ENCODE measurements at regions not wholly inside any gene's neighbourhood (a gene's known extent, or its start where the extent isn't known, plus 50 kb on each side); places are given as distances from the start of the nearest gene placed in this dataset.

DNA sequence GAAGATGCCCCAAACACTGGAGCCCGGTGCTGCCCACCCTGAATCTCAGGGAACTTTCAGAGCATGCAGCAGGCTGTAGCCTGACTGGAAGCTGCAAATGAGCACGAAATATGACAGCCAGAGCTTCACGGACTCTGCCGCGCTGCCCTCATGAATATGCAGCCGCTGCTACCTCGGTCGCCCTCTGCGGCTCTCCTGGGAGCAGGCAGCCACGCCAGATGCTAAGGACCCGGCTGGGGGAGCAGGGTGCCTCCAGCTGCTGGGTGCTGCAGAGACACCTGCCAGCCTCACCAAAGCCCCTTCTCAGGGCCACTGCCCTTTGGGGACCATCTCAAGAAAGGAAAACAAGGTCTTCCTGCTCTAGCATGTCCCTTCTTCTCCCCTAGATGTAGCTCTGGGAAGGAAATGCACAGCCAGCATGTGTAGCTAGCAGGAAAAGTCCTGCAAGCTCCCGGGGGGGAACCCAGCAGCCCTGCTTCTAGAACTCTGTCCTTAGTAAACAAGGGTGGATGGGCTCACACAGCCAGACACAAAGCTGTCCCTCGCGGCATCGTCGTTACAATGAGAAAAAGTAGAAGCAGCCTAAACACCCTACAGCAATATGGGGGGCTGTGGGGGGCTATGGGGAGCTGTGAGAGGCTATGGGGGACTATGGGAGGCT lies 56.8 kb upstream of the OLFM1 start:
- H3K36me3 ChIP-seq (ENCODE audit: control insufficient read depth in 2 of 2, insufficient read depth in 2 of 2, low read length in 1 of 2) = no peaks in the 10 kb centered on the region
- 66% methylated on average over 16 of the region's 16 CpGs for WGBS
- H3K4me3 ChIP-seq (ENCODE audit: low read length in 2 of 2) = no peak overlapping the region
- H3K27me3 ChIP-seq (ENCODE audit: control insufficient read depth in 2 of 2, insufficient read depth in 1 of 2, low read length in 1 of 2) = no peaks in the 10 kb centered on the region
- no peaks in the 10 kb centered on the region for H3K4me1 ChIP-seq (ENCODE audit: control insufficient read depth in 2 of 2, insufficient read depth in 2 of 2, low read length in 2 of 2)
- H3K27ac ChIP-seq (ENCODE audit: low read depth in 1 of 2, low read length in 1 of 2) = no peak overlapping the region
- no peaks in the 10 kb centered on the region for H3K9me3 ChIP-seq (ENCODE audit: control insufficient read depth in 2 of 2, insufficient read depth in 1 of 2, low read length in 1 of 2)
- DNase-seq (ENCODE audit: low read depth in 6 of 9, low spot score in 9 of 9) = no peak

DNA sequence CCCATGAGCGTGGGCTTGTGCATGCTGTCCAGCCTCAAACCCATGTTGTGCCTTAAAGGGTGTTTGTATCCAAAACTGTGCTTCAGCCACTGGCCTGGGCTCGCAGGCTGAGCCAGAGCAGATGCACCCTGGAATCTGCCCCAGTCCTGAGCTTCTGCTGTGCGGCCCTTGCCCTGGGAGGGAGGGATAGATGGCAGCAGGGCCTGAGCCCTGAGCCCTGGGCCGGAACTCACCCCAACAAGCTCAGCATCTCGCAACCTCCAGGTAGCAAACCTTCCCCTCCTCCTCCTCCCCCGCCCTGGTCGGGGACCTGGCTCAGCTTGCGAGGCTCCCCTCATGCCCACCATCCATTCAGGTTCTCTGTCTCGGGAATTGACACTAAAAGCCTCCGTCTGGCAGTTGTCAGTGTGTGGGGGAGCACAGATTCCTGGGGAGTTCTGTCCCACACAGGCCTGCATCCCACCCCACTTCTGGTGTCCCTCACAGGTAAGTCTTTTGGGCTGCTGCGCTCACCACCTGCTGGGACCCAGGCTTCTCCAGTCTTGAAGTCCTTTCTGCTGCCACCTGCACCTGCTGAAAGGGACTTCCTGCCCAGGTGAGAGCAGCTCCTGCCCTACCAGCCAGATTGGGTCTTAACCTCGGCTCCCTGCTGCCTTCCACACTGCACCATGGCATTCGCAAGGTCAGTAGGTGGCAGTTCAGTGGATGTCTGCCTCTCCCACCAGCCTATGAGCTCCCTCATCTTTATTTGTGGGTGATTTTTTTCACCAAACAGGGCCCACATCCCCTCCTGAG lies 55.2 kb upstream of the OLFM1 start:
- no peak for DNase-seq (ENCODE audit: low read depth in 6 of 9, low spot score in 9 of 9)
- 88% methylated on average over 13 of the region's 13 CpGs for WGBS
- Histone ChIP-seq H3K9me3 (ENCODE audit: control insufficient read depth in 2 of 2, insufficient read depth in 1 of 2, low read length in 1 of 2) (no peaks in the 10 kb centered on the region), H3K4me3 (ENCODE audit: low read length in 2 of 2) (no peak overlapping the region), H3K36me3 (ENCODE audit: control insufficient read depth in 2 of 2, insufficient read depth in 2 of 2, low read length in 1 of 2) (no peaks in the 10 kb centered on the region), H3K27me3 (ENCODE audit: control insufficient read depth in 2 of 2, insufficient read depth in 1 of 2, low read length in 1 of 2) (no peaks in the 10 kb centered on the region), H3K27ac (ENCODE audit: low read depth in 1 of 2, low read length in 1 of 2) (no peak overlapping the region), H3K4me1 (ENCODE audit: control insufficient read depth in 2 of 2, insufficient read depth in 2 of 2, low read length in 2 of 2) (no peaks in the 10 kb centered on the region)

- Histone ChIP-seq H3K9me3 (ENCODE audit: control insufficient read depth in 2 of 2, insufficient read depth in 1 of 2, low read length in 1 of 2) (no peaks in the 10 kb centered on the region), H3K4me1 (ENCODE audit: control insufficient read depth in 2 of 2, insufficient read depth in 2 of 2, low read length in 2 of 2) (no peaks in the 10 kb centered on the region), H3K4me3 (ENCODE audit: low read length in 2 of 2) (no peak overlapping the region), H3K27me3 (ENCODE audit: control insufficient read depth in 2 of 2, insufficient read depth in 1 of 2, low read length in 1 of 2) (no peaks in the 10 kb centered on the region), H3K36me3 (ENCODE audit: control insufficient read depth in 2 of 2, insufficient read depth in 2 of 2, low read length in 1 of 2) (no peaks in the 10 kb centered on the region), H3K27ac (ENCODE audit: low read depth in 1 of 2, low read length in 1 of 2) (no peak overlapping the region)
- DNase-seq (ENCODE audit: low read depth in 6 of 9, low spot score in 9 of 9) = no peak
- 93% methylated on average over 22 of the region's 22 CpGs for WGBS
Measured at GRCh38 chr9:135032868-135033460, 54.5 kb upstream of the OLFM1 start.

DNA sequence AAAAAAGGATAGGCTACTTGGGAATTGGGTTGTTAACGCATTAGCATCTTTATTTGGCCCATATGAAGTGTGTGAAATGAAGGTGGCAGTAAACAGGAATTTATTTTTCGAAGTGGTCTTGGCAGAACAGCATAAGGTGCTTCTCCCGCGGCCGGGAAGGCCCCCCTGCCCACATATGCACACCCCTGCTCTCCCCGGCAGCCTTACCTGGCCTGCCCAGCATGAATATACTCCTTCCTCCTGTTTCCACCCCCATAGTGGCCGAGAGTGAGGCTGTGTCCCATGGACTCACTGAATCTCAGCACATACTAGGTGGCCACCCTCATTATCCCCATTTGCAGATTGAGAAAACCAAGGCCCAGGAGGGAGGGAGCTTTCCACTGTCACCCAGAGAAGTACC lies 54.0 kb upstream of the OLFM1 start:
- no peak overlapping the region for H3K27ac ChIP-seq (ENCODE audit: low read depth in 1 of 2, low read length in 1 of 2)
- no peaks in the 10 kb centered on the region for H3K27me3 ChIP-seq (ENCODE audit: control insufficient read depth in 2 of 2, insufficient read depth in 1 of 2, low read length in 1 of 2)
- H3K4me3 ChIP-seq (ENCODE audit: low read length in 2 of 2) = no peak overlapping the region
- no peaks in the 10 kb centered on the region for H3K36me3 ChIP-seq (ENCODE audit: control insufficient read depth in 2 of 2, insufficient read depth in 2 of 2, low read length in 1 of 2)
- 84% methylated on average over 7 of the region's 7 CpGs for WGBS
- no peaks in the 10 kb centered on the region for H3K9me3 ChIP-seq (ENCODE audit: control insufficient read depth in 2 of 2, insufficient read depth in 1 of 2, low read length in 1 of 2)
- no peak for DNase-seq (ENCODE audit: low read depth in 6 of 9, low spot score in 9 of 9)
- H3K4me1 ChIP-seq (ENCODE audit: control insufficient read depth in 2 of 2, insufficient read depth in 2 of 2, low read length in 2 of 2) = no peaks in the 10 kb centered on the region

DNA sequence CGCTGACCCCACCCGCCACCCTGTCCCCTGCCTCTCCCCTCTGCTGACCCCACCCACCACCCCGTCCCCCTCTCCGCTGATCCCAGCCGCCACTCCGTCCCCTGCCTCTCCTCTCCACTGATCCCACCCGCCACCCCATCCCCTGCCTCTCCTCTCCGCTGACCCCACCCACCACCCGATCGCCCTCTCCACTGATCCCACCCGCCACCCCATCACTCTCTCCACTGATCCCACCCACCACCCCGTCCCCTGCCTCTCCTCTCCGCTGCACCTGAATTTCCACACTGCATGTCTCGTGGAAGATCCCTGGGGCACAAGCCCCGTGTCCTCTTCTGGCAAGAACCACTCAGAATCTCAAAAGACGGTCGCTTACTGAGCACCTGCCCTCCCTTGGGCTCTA lies 53.4 kb upstream of the OLFM1 start:
- H3K9me3 ChIP-seq (ENCODE audit: control insufficient read depth in 2 of 2, insufficient read depth in 1 of 2, low read length in 1 of 2) = no peaks in the 10 kb centered on the region
- H3K4me3 ChIP-seq (ENCODE audit: low read length in 2 of 2) = no peak overlapping the region
- DNase-seq (ENCODE audit: low read depth in 6 of 9, low spot score in 9 of 9) = no peak
- H3K27me3 ChIP-seq (ENCODE audit: control insufficient read depth in 2 of 2, insufficient read depth in 1 of 2, low read length in 1 of 2) = no peaks in the 10 kb centered on the region
- no peaks in the 10 kb centered on the region for H3K36me3 ChIP-seq (ENCODE audit: control insufficient read depth in 2 of 2, insufficient read depth in 2 of 2, low read length in 1 of 2)
- no peaks in the 10 kb centered on the region for H3K4me1 ChIP-seq (ENCODE audit: control insufficient read depth in 2 of 2, insufficient read depth in 2 of 2, low read length in 2 of 2)
- H3K27ac ChIP-seq (ENCODE audit: low read depth in 1 of 2, low read length in 1 of 2) = no peak overlapping the region
- WGBS = 90% methylated on average over 17 of the region's 17 CpGs

DNA sequence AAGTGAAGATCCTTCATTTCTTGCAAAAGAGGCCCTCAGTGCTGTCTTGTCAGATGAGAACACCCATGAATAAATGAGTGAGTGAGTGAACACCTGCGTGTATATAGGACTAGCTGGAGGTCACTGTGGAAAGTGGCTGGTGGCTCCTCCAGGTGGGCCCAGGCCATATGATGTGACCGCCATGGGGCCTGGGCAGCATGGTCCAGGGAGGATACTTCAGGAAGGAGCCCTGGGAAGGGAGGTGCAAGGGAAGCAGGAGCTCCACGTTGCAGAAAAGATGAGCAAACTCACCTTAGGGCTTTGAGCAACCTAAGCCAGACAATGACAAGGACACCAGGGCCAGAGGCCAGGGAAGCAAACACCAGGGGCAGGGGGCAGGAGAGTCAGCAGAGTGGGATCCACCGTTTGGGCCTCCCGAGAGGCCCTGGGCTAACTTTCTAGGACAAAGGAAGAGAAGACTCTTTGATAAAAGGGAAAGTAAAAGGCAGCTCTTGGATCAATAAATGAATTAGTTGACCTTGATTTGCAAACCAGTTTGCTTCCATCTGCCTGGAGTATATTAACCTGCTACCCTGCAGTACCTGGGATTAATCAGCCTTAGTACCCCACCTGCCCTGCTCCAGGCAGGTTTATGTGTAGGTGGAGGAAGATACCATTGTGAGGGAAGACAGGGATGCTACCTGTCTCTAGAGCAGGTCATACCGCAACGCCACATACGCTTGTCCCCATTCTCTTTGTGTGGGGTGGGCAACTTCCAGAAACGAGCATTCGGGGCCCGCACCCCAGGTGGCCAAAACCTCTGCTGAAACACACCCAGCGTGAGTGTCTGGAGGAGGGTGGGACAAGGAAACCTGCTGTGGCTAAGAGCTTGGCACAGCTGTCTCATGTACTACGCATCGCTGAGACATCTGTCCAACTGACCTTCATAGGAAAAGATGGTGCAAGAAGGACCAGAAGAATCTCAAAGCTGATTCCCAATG lies 51.4 kb upstream of the OLFM1 start:
- DNase-seq (ENCODE audit: low read depth in 6 of 9, low spot score in 9 of 9) = no peak
- Histone ChIP-seq H3K36me3 (ENCODE audit: control insufficient read depth in 2 of 2, insufficient read depth in 2 of 2, low read length in 1 of 2) (no peaks in the 10 kb centered on the region), H3K27ac (ENCODE audit: low read depth in 1 of 2, low read length in 1 of 2) (no peak overlapping the region), H3K4me1 (ENCODE audit: control insufficient read depth in 2 of 2, insufficient read depth in 2 of 2, low read length in 2 of 2) (no peaks in the 10 kb centered on the region), H3K4me3 (ENCODE audit: low read length in 2 of 2) (no peak overlapping the region), H3K9me3 (ENCODE audit: control insufficient read depth in 2 of 2, insufficient read depth in 1 of 2, low read length in 1 of 2) (no peaks in the 10 kb centered on the region), H3K27me3 (ENCODE audit: control insufficient read depth in 2 of 2, insufficient read depth in 1 of 2, low read length in 1 of 2) (no peaks in the 10 kb centered on the region)
- WGBS = 93% methylated on average over 14 of the region's 14 CpGs

- no peaks in the 10 kb centered on the region for H3K36me3 ChIP-seq (ENCODE audit: control insufficient read depth in 2 of 2, insufficient read depth in 2 of 2, low read length in 1 of 2)
- H3K27me3 ChIP-seq (ENCODE audit: control insufficient read depth in 2 of 2, insufficient read depth in 1 of 2, low read length in 1 of 2) = no peaks in the 10 kb centered on the region
- no peak overlapping the region for H3K27ac ChIP-seq (ENCODE audit: low read depth in 1 of 2, low read length in 1 of 2)
- WGBS = 88% methylated on average over 9 of the region's 9 CpGs
- no peaks in the 10 kb centered on the region for H3K9me3 ChIP-seq (ENCODE audit: control insufficient read depth in 2 of 2, insufficient read depth in 1 of 2, low read length in 1 of 2)
- no peak for DNase-seq (ENCODE audit: low read depth in 6 of 9, low spot score in 9 of 9)
- no peak overlapping the region for H3K4me3 ChIP-seq (ENCODE audit: low read length in 2 of 2)
- H3K4me1 ChIP-seq (ENCODE audit: control insufficient read depth in 2 of 2, insufficient read depth in 2 of 2, low read length in 2 of 2) = no peaks in the 10 kb centered on the region
Measured at GRCh38 chr9:135036861-135037465, 50.5 kb upstream of the OLFM1 start.

DNA sequence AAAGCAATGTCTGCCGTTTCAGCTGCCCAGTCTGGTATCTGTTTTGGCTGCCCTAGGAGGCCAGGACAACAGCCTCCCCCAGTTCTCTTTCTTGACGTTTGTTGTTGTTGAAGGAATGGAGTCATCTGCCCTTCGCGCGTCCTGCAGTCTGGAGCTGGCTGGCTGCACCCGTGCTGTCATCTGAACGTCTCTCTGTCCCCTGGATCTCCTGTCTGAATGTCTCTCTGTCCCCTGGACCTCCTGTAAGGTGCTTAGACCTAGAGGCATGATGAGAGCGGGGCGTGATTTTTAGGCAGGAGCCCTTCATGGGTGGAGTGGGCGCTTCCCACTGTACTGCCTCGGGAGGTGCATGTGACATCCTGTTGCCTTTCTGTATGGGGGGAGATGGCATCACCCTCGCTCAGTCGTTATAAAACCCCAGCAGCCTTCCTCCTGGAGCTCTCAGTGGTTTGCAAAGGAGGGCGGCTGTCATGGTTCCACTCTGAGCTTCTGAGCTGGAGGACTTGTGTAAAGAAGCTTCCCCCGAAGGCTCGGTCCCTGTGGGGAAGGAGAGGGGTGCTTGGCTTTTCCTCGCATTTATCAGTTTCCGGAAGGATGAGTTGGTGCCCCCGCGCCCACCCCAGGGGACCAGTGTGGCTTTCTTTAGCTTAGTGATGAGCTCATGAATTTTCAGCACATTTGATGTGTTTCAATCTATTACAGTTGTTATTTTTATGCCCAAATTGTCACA lies 49.8 kb upstream of the OLFM1 start:
- Histone ChIP-seq H3K4me1 (ENCODE audit: control insufficient read depth in 2 of 2, insufficient read depth in 2 of 2, low read length in 2 of 2) (no peaks in the 10 kb centered on the region), H3K27ac (ENCODE audit: low read depth in 1 of 2, low read length in 1 of 2) (no peak overlapping the region), H3K4me3 (ENCODE audit: low read length in 2 of 2) (no peak overlapping the region), H3K9me3 (ENCODE audit: control insufficient read depth in 2 of 2, insufficient read depth in 1 of 2, low read length in 1 of 2) (no peaks in the 10 kb centered on the region), H3K27me3 (ENCODE audit: control insufficient read depth in 2 of 2, insufficient read depth in 1 of 2, low read length in 1 of 2) (no peaks in the 10 kb centered on the region), H3K36me3 (ENCODE audit: control insufficient read depth in 2 of 2, insufficient read depth in 2 of 2, low read length in 1 of 2) (no peaks in the 10 kb centered on the region)
- WGBS = 78% methylated on average over 20 of the region's 20 CpGs
- no peak for DNase-seq (ENCODE audit: low read depth in 6 of 9, low spot score in 9 of 9)

All from thymus (tissue), 11 donors.